Neutrophil (primary cell): ENCODE measurements at regions not wholly inside any gene's neighbourhood (a gene's known extent, or its start where the extent isn't known, plus 50 kb on each side); places are given as distances from the start of the nearest gene placed in this dataset.
"Not testable (repeated sequence)": the region's sequence is repeated elsewhere in the genome, so short reads cannot be mapped to it uniquely, and the experiment has no call there.

Source experiments
- H3K27ac ChIP-seq: fragments of 200-600 bp; sonication (generic); 2 replicates; pipeline ENCODE4 v1.5.1; 2016; ENCODE audit warnings: mild to moderate bottlenecking, moderate library complexity
- H3K27me3 ChIP-seq: fragments of 200-600 bp; sonication (generic); 2 replicates; pipeline ENCODE4 v1.6.0; 2016; ENCODE audit warnings: mild to moderate bottlenecking
- H3K36me3 ChIP-seq: fragments of 200-600 bp; sonication (generic); 2 replicates; pipeline ENCODE4 v1.5.1; 2017
- H3K4me1 ChIP-seq, 2 experiments: fragments of 200-600 bp in 1 of 2; sonication (generic) in 1 of 2; 1 replicate in 1 of 2; 2 replicates in 1 of 2; pipeline versions ENCODE4 v1.5.1 to v1.6.1; 2013 to 2016; ENCODE audit warnings: low read depth in 1 of 2, low read length in 1 of 2, mild to moderate bottlenecking in 1 of 2, moderate library complexity in 1 of 2; ENCODE audit not compliant: control insufficient read depth in 1 of 2, insufficient read depth in 1 of 2
- H3K4me3 ChIP-seq, 2 experiments: fragments of 200-600 bp in 1 of 2; sonication (generic) in 1 of 2; 1 replicate in 1 of 2; 2 replicates in 1 of 2; pipeline ENCODE4 v1.5.1; 2013 to 2016; ENCODE audit warnings: low read depth in 1 of 2, low read length in 1 of 2, mild to moderate bottlenecking in 1 of 2, moderate library complexity in 1 of 2
- H3K9me3 ChIP-seq: fragments of 200-600 bp; sonication (generic); 2 replicates; pipeline ENCODE4 v1.5.1; 2016
- TF ChIP-seq, protein P1 (sequence below): fragments of 200-600 bp; sonication (generic); IDR thresholded peaks from 2 replicates; pipeline ENCODE4 v1.5.1; 2016; ENCODE audit warnings: antibody characterized with exemption

DNA sequence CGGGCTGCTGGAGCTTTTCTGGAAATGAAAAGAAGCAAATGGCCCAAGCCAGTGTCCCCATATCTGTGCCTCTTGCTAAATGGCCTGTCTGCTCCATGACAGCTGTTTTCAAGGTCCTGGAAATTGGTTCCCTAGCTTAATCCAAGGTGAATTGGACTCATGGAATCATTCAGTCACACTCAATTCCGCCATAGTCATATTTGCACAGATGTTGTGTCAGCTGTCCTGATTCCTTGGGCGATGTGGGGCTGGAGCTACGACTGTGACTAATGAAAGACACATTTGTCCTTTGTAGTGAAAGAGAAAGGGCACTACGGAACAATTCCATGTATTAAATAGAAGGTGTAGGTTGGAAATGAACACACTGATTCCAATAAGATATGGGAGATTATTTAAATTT, 102.9 kb upstream of the MEGF10 start:
- no peaks in the 10 kb centered on the region for H3K36me3 ChIP-seq
- TF ChIP-seq, protein P1, sequence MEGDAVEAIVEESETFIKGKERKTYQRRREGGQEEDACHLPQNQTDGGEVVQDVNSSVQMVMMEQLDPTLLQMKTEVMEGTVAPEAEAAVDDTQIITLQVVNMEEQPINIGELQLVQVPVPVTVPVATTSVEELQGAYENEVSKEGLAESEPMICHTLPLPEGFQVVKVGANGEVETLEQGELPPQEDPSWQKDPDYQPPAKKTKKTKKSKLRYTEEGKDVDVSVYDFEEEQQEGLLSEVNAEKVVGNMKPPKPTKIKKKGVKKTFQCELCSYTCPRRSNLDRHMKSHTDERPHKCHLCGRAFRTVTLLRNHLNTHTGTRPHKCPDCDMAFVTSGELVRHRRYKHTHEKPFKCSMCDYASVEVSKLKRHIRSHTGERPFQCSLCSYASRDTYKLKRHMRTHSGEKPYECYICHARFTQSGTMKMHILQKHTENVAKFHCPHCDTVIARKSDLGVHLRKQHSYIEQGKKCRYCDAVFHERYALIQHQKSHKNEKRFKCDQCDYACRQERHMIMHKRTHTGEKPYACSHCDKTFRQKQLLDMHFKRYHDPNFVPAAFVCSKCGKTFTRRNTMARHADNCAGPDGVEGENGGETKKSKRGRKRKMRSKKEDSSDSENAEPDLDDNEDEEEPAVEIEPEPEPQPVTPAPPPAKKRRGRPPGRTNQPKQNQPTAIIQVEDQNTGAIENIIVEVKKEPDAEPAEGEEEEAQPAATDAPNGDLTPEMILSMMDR, result no peak
- no peaks in the 10 kb centered on the region for H3K9me3 ChIP-seq
- no peaks in the 10 kb centered on the region for H3K27me3 ChIP-seq
- no peaks in the 10 kb centered on the region for H3K4me1 ChIP-seq
- no peak overlapping the region for H3K27ac ChIP-seq
- H3K4me3 ChIP-seq, result no peak overlapping the region

DNA sequence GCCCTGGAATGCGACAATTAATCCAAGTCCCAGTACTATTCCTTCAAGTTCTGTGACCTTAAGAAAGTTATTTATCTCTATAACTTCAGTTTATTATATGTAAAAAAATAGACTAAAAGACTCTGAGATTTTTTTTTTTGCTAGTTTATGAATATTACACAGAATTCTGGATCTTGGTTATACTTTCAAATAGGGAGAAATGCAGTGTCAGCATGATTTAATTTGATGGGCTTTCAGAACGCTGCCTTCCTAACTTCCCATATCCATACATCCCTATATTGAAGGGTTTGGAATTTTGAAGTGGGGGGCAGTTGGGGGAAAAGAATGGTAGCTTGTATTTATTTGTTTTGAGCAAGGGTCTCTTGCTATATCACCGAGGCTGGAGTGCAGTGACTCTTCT, 98.4 kb upstream of the MEGF10 start:
- Histone ChIP-seq H3K27ac (no peak overlapping the region), H3K36me3 (no peaks in the 10 kb centered on the region), H3K4me1 (no peaks in the 10 kb centered on the region), H3K27me3 (no peaks in the 10 kb centered on the region), H3K9me3 (no peaks in the 10 kb centered on the region), H3K4me3 (no peak overlapping the region)
- TF ChIP-seq, protein P1, result no peak

DNA sequence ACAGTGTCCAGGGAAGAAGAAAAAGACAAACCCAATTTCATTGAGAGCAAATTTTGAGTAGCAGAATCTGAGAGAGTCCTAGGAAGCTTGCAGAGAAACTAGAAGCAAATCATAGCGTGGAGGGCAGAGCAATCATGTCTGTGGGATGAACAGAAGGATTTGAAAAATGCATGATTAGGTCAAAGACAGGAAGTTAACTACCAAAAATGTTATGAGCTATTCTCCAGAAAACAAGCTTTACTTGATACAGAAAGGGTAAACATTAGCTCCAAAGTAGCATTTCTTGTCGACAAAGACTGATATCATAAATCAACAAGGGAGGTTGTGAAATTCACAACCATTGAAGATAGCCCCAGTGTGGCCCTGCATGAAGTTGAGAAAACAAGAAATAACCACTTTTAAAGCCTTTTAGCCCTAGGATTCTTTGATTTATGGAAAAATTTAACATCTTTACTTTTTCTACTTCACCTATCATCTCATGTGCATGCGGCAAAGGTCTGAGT, 97.7 kb upstream of the MEGF10 start:
- H3K36me3 ChIP-seq, result no peaks in the 10 kb centered on the region
- TF ChIP-seq, protein P1, result no peak
- no peaks in the 10 kb centered on the region for H3K27me3 ChIP-seq
- no peaks in the 10 kb centered on the region for H3K9me3 ChIP-seq
- no peaks in the 10 kb centered on the region for H3K4me1 ChIP-seq
- H3K4me3 ChIP-seq, result no peak overlapping the region
- no peak overlapping the region for H3K27ac ChIP-seq

DNA sequence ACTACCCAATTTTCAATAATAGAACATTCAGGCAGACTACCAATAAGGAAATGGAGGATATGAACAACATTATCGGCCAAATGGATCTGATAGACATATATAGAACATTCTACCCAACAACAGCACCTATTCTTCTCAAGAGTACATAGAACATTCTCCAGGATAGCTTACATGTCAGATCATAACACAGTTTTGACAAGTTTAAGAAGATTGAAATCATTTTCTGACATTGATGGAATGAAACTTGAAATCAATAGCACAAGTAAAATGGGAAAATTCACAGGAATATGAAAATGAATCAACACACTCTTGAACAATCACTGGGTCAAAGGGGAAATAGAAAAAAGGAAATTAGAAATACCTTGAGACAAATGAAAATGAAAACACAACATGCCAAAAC, 94.6 kb upstream of the MEGF10 start:
- TF ChIP-seq, protein P1, result no peak
- Histone ChIP-seq H3K27ac (no peak overlapping the region), H3K4me1 (no peaks in the 10 kb centered on the region), H3K4me3 (no peak overlapping the region), H3K9me3 (no peaks in the 10 kb centered on the region), H3K27me3 (no peaks in the 10 kb centered on the region), H3K36me3 (no peaks in the 10 kb centered on the region)

DNA sequence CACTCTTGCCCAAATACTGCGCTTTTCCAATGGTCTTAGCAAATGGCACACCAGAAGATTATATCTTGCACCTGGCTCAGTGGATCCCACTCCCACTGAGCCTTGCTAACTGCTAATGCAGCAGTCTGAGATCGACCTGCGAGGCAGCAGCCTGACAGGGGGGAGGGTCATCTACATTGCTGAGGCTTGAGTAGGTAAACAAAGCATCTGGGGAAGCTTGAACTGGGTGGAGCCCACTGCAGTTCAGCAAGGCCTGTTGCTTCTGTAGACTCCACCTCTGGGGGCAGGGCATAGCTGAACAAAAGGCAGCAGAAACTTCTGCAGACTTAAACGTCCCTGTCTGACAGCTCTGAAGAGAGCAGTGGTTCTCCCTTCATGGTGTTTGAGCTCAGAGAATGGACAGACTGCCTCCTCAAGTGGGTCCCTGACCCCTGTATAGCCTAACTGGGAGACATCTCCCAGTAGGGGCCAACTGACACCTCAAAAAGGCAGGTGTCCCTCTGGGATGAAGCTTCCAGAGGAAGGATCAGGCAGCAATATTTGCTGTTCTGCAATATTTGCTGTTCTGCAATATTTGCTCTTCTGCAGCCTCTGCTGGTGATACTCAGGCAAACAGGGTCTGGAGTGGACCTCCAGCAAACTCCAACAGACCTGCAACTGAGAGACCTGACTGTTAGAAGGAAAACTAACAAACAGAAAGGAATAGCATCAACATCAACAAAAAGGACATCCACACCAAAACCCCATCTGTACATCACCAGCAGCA, 93.0 kb upstream of the MEGF10 start:
- not testable (repeated sequence) for H3K9me3 ChIP-seq, H3K4me3 ChIP-seq, H3K36me3 ChIP-seq, H3K4me1 ChIP-seq, H3K27ac ChIP-seq, H3K27me3 ChIP-seq

DNA sequence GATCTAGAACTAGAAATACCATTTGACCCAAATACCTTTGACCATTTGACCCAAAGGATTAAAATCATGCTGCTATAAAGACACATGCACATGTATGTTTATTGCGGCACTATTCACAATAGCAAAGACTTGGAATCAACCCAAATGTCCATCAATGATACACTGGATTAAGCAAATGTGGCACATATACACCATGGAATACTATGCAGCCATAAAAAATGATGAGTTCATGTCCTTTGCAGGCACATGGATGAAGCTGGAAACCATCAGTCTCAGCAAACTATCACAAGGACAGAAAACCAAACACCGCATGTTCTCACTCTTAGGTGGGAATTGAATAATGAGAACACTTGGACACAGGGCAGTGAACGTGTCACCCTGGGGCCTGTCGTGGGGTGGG, 87.9 kb upstream of the MEGF10 start:
- not testable (repeated sequence) for H3K27ac ChIP-seq

More for the DNA sequence above, 87.9 kb upstream of the MEGF10 start:
- H3K4me3 ChIP-seq, H3K27me3 ChIP-seq, H3K4me1 ChIP-seq, H3K9me3 ChIP-seq, H3K36me3 ChIP-seq: not testable (repeated sequence)
